ENCODE measurements at regions not wholly inside any gene's neighbourhood (a gene's known extent, or its start where the extent isn't known, plus 50 kb on each side); places are given as distances from the start of the nearest gene placed in this dataset.

DNA sequence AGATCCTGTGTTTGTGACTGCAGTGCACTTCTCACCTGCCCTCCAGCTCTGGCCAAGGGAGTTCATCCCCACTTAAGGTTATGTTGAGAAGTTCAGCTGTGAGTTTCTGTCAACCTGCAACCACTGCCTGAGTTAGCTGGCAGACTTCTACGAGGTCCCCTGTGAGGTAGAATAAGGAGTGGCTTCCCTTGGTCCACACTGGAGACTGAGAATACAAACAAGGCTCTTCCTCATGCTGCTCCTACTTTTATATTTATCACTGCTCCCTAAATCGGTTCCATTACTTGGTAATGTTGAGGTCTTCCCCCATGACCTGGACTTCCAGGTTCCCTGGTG, 353.2 kb upstream of the CWC22 start:
- no peak for DNase-seq (ENCODE audit: low read depth in 2 of 2)
- no peak for TF ChIP-seq CTCF (IDR thresholded peaks at IDR 0.05; ENCODE audit: low read depth, low read length)
- no peak overlapping the region for H3K4me3 ChIP-seq (replicated peaks in 1 of 2; ENCODE audit: low read depth in 2 of 2, low read length in 2 of 2)

DNA sequence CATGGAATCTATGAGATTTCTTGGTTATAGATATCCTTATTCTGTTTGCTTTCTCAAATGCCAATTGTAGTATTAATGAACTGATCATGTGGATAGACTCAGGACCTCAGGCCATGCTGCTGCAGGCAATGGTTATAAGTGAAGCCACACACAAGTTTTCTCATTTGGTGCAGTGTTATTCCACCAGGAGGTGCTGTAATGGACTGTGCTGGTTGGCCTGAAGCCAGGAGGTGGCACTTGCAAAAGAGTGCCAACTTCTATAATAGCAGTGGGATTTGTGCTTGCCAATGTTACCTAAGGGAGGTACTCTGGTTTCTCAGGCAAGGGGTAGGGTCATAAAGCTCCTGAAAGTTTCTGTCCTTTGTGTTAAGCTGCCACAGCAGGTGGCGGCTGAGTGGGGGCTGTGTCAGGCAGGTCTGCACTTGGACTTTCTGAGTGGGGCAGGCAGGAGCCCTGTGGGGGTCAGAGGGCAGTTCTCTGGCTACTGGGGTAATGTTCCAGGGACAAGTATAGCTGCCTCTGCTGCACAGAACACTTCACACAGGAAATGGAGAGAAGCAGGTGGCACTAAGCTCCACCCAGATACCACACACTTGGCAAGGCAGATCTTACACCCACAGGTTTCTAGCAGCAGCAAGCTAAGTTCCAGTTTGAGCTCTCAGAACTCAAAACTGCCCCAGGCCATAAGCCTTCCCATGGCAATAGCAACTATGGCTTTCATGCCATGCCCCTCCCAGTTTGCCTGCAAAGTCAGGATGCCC, 352.6 kb upstream of the CWC22 start:
- DNase-seq (ENCODE audit: low read depth in 2 of 2): no peak
- TF ChIP-seq CTCF (IDR thresholded peaks at IDR 0.05; ENCODE audit: low read depth, low read length): no peak
- H3K4me3 ChIP-seq (replicated peaks in 1 of 2; ENCODE audit: low read depth in 2 of 2, low read length in 2 of 2): no peak overlapping the region

DNA sequence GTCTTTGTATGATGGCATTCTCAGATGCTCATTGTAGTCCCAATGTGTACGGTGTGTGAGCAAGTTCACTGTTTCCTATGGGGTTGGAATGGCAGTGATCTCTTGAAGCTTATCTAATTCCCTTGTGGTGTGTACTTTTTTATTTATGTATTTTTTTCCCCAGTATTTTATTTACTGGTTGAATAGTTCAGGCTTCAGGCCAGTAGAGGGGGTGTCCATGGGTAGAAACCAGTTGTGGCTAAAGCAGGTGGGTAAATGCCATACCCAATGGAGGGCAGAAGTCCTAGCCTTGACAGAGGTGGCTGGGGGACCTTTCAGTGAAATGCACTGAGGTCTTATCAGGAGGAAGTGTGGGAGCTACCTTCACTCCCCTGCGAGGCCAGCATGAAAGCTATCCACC, 351.4 kb upstream of the CWC22 start:
- TF ChIP-seq CTCF (IDR thresholded peaks at IDR 0.05; ENCODE audit: low read depth, low read length): no peak
- no peak overlapping the region for H3K4me3 ChIP-seq (replicated peaks in 1 of 2; ENCODE audit: low read depth in 2 of 2, low read length in 2 of 2)

GRCh38 chr2:180356676-180357075, 349.6 kb upstream of the CWC22 start:
- H3K4me3 ChIP-seq (replicated peaks in 1 of 2; ENCODE audit: low read depth in 2 of 2, low read length in 2 of 2): no peak overlapping the region
- no peak for TF ChIP-seq CTCF (IDR thresholded peaks at IDR 0.05; ENCODE audit: low read depth, low read length)
- no peak for DNase-seq (ENCODE audit: low read depth in 2 of 2)

More for the DNA sequence above, 351.4 kb upstream of the CWC22 start:
- no peak for DNase-seq (ENCODE audit: low read depth in 2 of 2)

GRCh38 chr2:180352620-180353019, 345.5 kb upstream of the CWC22 start:
- H3K4me3 ChIP-seq (replicated peaks in 1 of 2; ENCODE audit: low read depth in 2 of 2, low read length in 2 of 2): no peak overlapping the region
- TF ChIP-seq CTCF (IDR thresholded peaks at IDR 0.05; ENCODE audit: low read depth, low read length): no peak
- DNase-seq (ENCODE audit: low read depth in 2 of 2): no peak

- H3K4me3 ChIP-seq (replicated peaks in 1 of 2; ENCODE audit: low read depth in 2 of 2, low read length in 2 of 2): no peak overlapping the region
- no peak for TF ChIP-seq CTCF (IDR thresholded peaks at IDR 0.05; ENCODE audit: low read depth, low read length)
- DNase-seq (ENCODE audit: low read depth in 2 of 2): no peak
These were observed 342.7 kb upstream of the CWC22 start for GRCh38 chr2:180349809-180350208.

Measured in cardiac fibroblast (primary cell).